ENCODE measurements at regions not wholly inside any gene's neighbourhood (a gene's known extent, or its start where the extent isn't known, plus 50 kb on each side); places are given as distances from the start of the nearest gene placed in this dataset.

DNA sequence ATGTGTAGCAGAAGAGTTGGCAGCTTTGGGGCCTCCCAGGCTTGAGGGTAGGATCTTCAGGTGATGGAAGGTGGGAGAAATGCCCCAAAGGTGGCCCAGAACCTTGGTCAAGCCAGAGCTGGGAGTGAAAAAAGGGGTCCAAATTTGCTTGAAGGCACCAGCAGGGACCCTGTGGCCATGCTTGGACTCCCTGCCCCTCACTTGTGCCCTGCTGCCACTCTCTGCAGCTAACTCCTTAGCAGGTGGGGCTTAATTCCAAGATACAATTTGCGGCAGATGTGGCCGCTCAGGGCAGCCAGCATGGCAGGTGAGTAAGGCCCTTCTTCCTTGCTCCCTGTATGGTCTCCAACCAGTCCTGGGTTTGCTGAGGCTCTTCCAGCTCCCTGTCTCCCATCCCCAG lies 51.3 kb upstream of the ADRA1D start:
- TF ChIP-seq, protein P1, sequence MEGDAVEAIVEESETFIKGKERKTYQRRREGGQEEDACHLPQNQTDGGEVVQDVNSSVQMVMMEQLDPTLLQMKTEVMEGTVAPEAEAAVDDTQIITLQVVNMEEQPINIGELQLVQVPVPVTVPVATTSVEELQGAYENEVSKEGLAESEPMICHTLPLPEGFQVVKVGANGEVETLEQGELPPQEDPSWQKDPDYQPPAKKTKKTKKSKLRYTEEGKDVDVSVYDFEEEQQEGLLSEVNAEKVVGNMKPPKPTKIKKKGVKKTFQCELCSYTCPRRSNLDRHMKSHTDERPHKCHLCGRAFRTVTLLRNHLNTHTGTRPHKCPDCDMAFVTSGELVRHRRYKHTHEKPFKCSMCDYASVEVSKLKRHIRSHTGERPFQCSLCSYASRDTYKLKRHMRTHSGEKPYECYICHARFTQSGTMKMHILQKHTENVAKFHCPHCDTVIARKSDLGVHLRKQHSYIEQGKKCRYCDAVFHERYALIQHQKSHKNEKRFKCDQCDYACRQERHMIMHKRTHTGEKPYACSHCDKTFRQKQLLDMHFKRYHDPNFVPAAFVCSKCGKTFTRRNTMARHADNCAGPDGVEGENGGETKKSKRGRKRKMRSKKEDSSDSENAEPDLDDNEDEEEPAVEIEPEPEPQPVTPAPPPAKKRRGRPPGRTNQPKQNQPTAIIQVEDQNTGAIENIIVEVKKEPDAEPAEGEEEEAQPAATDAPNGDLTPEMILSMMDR (IDR thresholded peaks at IDR 0.05): no peak
- TF ChIP-seq POLR2A (IDR thresholded peaks at IDR 0.05): no peak
